K562 (cell line): ENCODE measurements at regions not wholly inside any gene's neighbourhood (a gene's known extent, or its start where the extent isn't known, plus 50 kb on each side); places are given as distances from the start of the nearest gene placed in this dataset.

ENCODE experiments used
- ATF4 ChIP-seq: fragments of 450-650 bp; formaldehyde crosslinking; IDR thresholded peaks from 2 replicates; pipeline ENCODE4 v1.4.0; 2022; ENCODE audit warnings: mild to moderate bottlenecking, moderate library complexity
- CBX2 ChIP-seq: fragments of 200-600 bp; sonication (generic); IDR thresholded peaks from one replicate; pipeline ENCODE4 v1.6.1; 2012; ENCODE audit warnings: mild to moderate bottlenecking, low read length, inconsistent platforms; ENCODE audit not compliant: insufficient read depth, poor library complexity, severe bottlenecking
- CREBBP ChIP-seq: IDR thresholded peaks from one replicate; pipeline ENCODE4 v1.6.1; 2012; ENCODE audit warnings: low read depth, mild to moderate bottlenecking, control low read depth, inconsistent platforms, low read length
- CSDE1 ChIP-seq, 2 experiments: fragments of 450-650 bp; IDR thresholded peaks; 2 replicates each; pipeline ENCODE4 v1.6.1; 2016; ENCODE audit warnings: mild to moderate bottlenecking in 1 of 2
- ELK1 ChIP-seq: sonication (generic); formaldehyde crosslinking; IDR thresholded peaks from 2 replicates; pipeline ENCODE4 v1.8.1; 2022; ENCODE audit warnings: missing genetic modification reagents
- ERF ChIP-seq: fragments of 450-650 bp; formaldehyde crosslinking; IDR thresholded peaks from 2 replicates; pipeline ENCODE4 v1.4.0; 2020; ENCODE audit warnings: mild to moderate bottlenecking, mixed read lengths
- FOXM1 ChIP-seq, 2 experiments: fragments of 450-650 bp in 1 of 2; sonication (generic) in 1 of 2; formaldehyde crosslinking in 1 of 2; IDR thresholded peaks; 2 replicates each; pipeline versions ENCODE4 v1.6.1 to v1.9.0; 2017 to 2022; ENCODE audit warnings: low read depth in 2 of 2, mild to moderate bottlenecking in 2 of 2, missing genetic modification reagents in 1 of 2, moderate library complexity in 1 of 2
- GABPA ChIP-seq: fragments of 200-800 bp; sonication (Bioruptor generic); conservative IDR thresholded peaks from 2 replicates; pipeline ENCODE4 v1.6.1; 2016; ENCODE audit warnings: low read depth, missing genetic modification characterization, missing compliant biosample characterization
- HMGXB4 ChIP-seq: sonication (generic); formaldehyde crosslinking; IDR thresholded peaks from 2 replicates; pipeline ENCODE4 v1.8.1; 2023; ENCODE audit warnings: mild to moderate bottlenecking, missing genetic modification reagents
- MCM2 ChIP-seq: fragments of 450-650 bp; IDR thresholded peaks from 2 replicates; pipeline ENCODE4 v1.6.1; 2017; ENCODE audit warnings: low read depth, mild to moderate bottlenecking
- MCM7 ChIP-seq, 2 experiments: fragments of 450-650 bp; IDR thresholded peaks; 2 replicates each; pipeline ENCODE4 v1.6.1; 2016 to 2018
- MYNN ChIP-seq, 2 experiments: sonication (generic); formaldehyde crosslinking in 1 of 2; IDR thresholded peaks; 2 replicates each; pipeline versions ENCODE4 v1.5.0 to v1.6.1; 2016 to 2020; ENCODE audit warnings: antibody characterized with exemption in 1 of 2, missing genetic modification reagents in 1 of 2
- NFRKB ChIP-seq: fragments of 450-650 bp; IDR thresholded peaks from 2 replicates; pipeline ENCODE4 v1.6.1; 2016; ENCODE audit warnings: low read depth
- SLC30A9 ChIP-seq: fragments of 250-450 bp; sonication (Bioruptor Pico); IDR thresholded peaks from 2 replicates; pipeline ENCODE4 v1.8.0; 2022; ENCODE audit warnings: mild to moderate bottlenecking, moderate library complexity
- SRSF3 ChIP-seq: fragments of 200-400 bp; formaldehyde crosslinking; IDR thresholded peaks from 2 replicates; pipeline ENCODE4 v1.6.1; 2016; ENCODE audit warnings: mild to moderate bottlenecking, low read length, moderate library complexity; ENCODE audit not compliant: insufficient read depth
- TCFL5 ChIP-seq: fragments of 250-450 bp; sonication (Bioruptor Pico); conservative IDR thresholded peaks from 2 replicates; pipeline ENCODE4 v1.6.1; 2021; ENCODE audit warnings: mild to moderate bottlenecking, moderate library complexity, matching md5 sums
- THRA ChIP-seq: fragments of 450-650 bp; IDR thresholded peaks from 2 replicates; pipeline ENCODE4 v1.6.1; 2017; ENCODE audit warnings: mild to moderate bottlenecking, moderate library complexity
- ZBTB1 ChIP-seq: sonication (generic); formaldehyde crosslinking; IDR thresholded peaks from 2 replicates; pipeline ENCODE4 v1.8.1; 2023; ENCODE audit warnings: missing genetic modification reagents, low read depth, mild to moderate bottlenecking, borderline replicate concordance
- ZNF41 ChIP-seq: fragments of 250-450 bp; sonication (Bioruptor Pico); conservative IDR thresholded peaks from 2 replicates; pipeline ENCODE4 v1.4.0; 2020; ENCODE audit warnings: mild to moderate bottlenecking
- ZSCAN29 ChIP-seq: fragments of 450-650 bp; IDR thresholded peaks from 2 replicates; pipeline ENCODE4 v1.6.1; 2017
- TF ChIP-seq, protein P1 (sequence below), 3 experiments: IDR thresholded peaks in 2 of 3; conservative IDR thresholded peaks in 1 of 3; 2 replicates each; pipeline ENCODE4 v1.5.1; 2011 to 2012; ENCODE audit warnings: low read length in 3 of 3, mild to moderate bottlenecking in 3 of 3, control low read depth in 2 of 3, improper control_type of control experiment in 1 of 3, inconsistent platforms in 1 of 3, low read depth in 1 of 3, mixed read lengths in 1 of 3, moderate library complexity in 1 of 3; ENCODE audit not compliant: insufficient read depth in 2 of 3

GRCh38 chr11:86193297-86194095 is 51.1 kb upstream of the EED start (continued):
- TF ChIP-seq ELK1 (CRISPR knock-in tag), result no peak
- peak; percentile 92 for TF ChIP-seq GABPA (tag)
- no peak for TF ChIP-seq CREBBP
- TF ChIP-seq ZNF41, result peak; percentile 77
- TF ChIP-seq, protein P1, sequence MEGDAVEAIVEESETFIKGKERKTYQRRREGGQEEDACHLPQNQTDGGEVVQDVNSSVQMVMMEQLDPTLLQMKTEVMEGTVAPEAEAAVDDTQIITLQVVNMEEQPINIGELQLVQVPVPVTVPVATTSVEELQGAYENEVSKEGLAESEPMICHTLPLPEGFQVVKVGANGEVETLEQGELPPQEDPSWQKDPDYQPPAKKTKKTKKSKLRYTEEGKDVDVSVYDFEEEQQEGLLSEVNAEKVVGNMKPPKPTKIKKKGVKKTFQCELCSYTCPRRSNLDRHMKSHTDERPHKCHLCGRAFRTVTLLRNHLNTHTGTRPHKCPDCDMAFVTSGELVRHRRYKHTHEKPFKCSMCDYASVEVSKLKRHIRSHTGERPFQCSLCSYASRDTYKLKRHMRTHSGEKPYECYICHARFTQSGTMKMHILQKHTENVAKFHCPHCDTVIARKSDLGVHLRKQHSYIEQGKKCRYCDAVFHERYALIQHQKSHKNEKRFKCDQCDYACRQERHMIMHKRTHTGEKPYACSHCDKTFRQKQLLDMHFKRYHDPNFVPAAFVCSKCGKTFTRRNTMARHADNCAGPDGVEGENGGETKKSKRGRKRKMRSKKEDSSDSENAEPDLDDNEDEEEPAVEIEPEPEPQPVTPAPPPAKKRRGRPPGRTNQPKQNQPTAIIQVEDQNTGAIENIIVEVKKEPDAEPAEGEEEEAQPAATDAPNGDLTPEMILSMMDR (IDR thresholded peaks at IDR 0.05 in 2 of 3, conservative IDR thresholded peaks at IDR 0.05 in 1 of 3; ENCODE audit: insufficient read depth in 2 of 3, low read depth in 1 of 3, low read length in 3 of 3), result peak; percentile 80 to 92 (median 89)
- peak; percentile 79; the same call in 1 of the 2 replicates for TF ChIP-seq FOXM1 (IDR thresholded peaks at IDR 0.05; ENCODE audit: low read depth)
- no peak for TF ChIP-seq FOXM1 (CRISPR knock-in tag; IDR thresholded peaks at IDR 0.05; ENCODE audit: low read depth)
- TF ChIP-seq MCM7 (IDR thresholded peaks at IDR 0.05), result no peak
- TF ChIP-seq HMGXB4 (CRISPR knock-in tag), result no peak
- peak; percentile 60; the same call in 1 of the 2 replicates for TF ChIP-seq ATF4 (CRISPR knock-in tag)
- no peak for TF ChIP-seq ZBTB1 (CRISPR knock-in tag)
- TF ChIP-seq ERF (CRISPR knock-in tag), result peak; percentile 51; the same call in 1 of the 2 replicates
- TF ChIP-seq CBX2, result no peak
- no peak for TF ChIP-seq MCM2
- TF ChIP-seq ZSCAN29, result no peak
- no peak for TF ChIP-seq CSDE1 (IDR thresholded peaks at IDR 0.05)
- TF ChIP-seq NFRKB, result peak; percentile 92; the same call in 1 of the 2 replicates
- TF ChIP-seq THRA, result no peak
- TF ChIP-seq TCFL5, result 0 out of 2 replicates have a peak, but pooled peaks have one; percentile 56
- 0 out of 2 replicates have a peak, but pooled peaks have one; percentile 25 for TF ChIP-seq MYNN (IDR thresholded peaks at IDR 0.05)
- TF ChIP-seq MYNN (CRISPR knock-in tag; IDR thresholded peaks at IDR 0.05), result no peak
- no peak for TF ChIP-seq SRSF3
- no peak for TF ChIP-seq SLC30A9 (CRISPR knock-in tag)
